HEK293 (cell line): ENCODE measurements at regions not wholly inside any gene's neighbourhood (a gene's known extent, or its start where the extent isn't known, plus 50 kb on each side); places are given as distances from the start of the nearest gene placed in this dataset.

Source experiments
- BCL11B ChIP-seq: fragments of 450-650 bp; formaldehyde crosslinking; IDR thresholded peaks from 2 replicates; pipeline ENCODE4 v1.5.1; 2016; ENCODE audit warnings: low read depth, missing biosample characterization, missing genetic modification characterization
- CTCF ChIP-seq: fragments of 450-650 bp; formaldehyde crosslinking; IDR thresholded peaks from 2 replicates; pipeline ENCODE4 v1.5.1; 2016; ENCODE audit warnings: missing biosample characterization, missing genetic modification characterization
- GLI2 ChIP-seq: fragments of 450-650 bp; formaldehyde crosslinking; IDR thresholded peaks from 2 replicates; pipeline ENCODE4; 2017; ENCODE audit warnings: missing biosample characterization, missing genetic modification characterization, low read depth, borderline replicate concordance
- RBAK ChIP-seq: fragments of 450-650 bp; formaldehyde crosslinking; IDR thresholded peaks from 2 replicates; pipeline ENCODE4 v1.5.1; 2016; ENCODE audit warnings: missing biosample characterization, missing genetic modification characterization
- REST ChIP-seq: fragments of 450-650 bp; formaldehyde crosslinking; IDR thresholded peaks from 2 replicates; pipeline ENCODE4 v1.5.1; 2016; ENCODE audit warnings: missing biosample characterization, missing genetic modification characterization
- SETDB1 ChIP-seq: IDR thresholded peaks from one replicate; pipeline ENCODE4 v1.6.1; 2017; ENCODE audit warnings: mild to moderate bottlenecking, low read length, moderate library complexity, mixed read lengths; ENCODE audit not compliant: insufficient read length
- ZNF175 ChIP-seq: fragments of 450-650 bp; formaldehyde crosslinking; IDR thresholded peaks from 2 replicates; pipeline ENCODE4 v1.5.1; 2016; ENCODE audit warnings: missing biosample characterization, missing genetic modification characterization
- ZNF24 ChIP-seq: fragments of 450-650 bp; formaldehyde crosslinking; IDR thresholded peaks from 2 replicates; pipeline ENCODE4 v1.5.1; 2016; ENCODE audit warnings: missing biosample characterization, missing genetic modification characterization
- ZNF623 ChIP-seq: fragments of 450-650 bp; formaldehyde crosslinking; IDR thresholded peaks from 2 replicates; pipeline ENCODE4 v1.5.1; 2016; ENCODE audit warnings: missing biosample characterization, missing genetic modification characterization
- ZNF670 ChIP-seq: fragments of 450-650 bp; formaldehyde crosslinking; IDR thresholded peaks from 2 replicates; pipeline ENCODE4 v1.5.1; 2016; ENCODE audit warnings: missing biosample characterization, missing genetic modification characterization, low read depth

- no peak for TF ChIP-seq GLI2 (tag by site-specific recombination)
- TF ChIP-seq CTCF (tag by site-specific recombination) = no peak
- TF ChIP-seq ZNF623 = no peak
- TF ChIP-seq BCL11B (tag by site-specific recombination) = no peak
- TF ChIP-seq ZNF670 (tag by site-specific recombination) = no peak
- TF ChIP-seq REST (tag by site-specific recombination) = no peak
- TF ChIP-seq ZNF24 (tag by site-specific recombination) = no peak
- TF ChIP-seq SETDB1 = no peak
- no peak for TF ChIP-seq ZNF175
- no peak for TF ChIP-seq RBAK
Measured at GRCh38 chr1:30285501-30285932, 437.9 kb downstream of the MATN1 start.
